ENCODE measurements at regions not wholly inside any gene's neighbourhood (a gene's known extent, or its start where the extent isn't known, plus 50 kb on each side); places are given as distances from the start of the nearest gene placed in this dataset.
"Not testable (repeated sequence)": the region's sequence is repeated elsewhere in the genome, so short reads cannot be mapped to it uniquely, and the experiment has no call there.

DNA sequence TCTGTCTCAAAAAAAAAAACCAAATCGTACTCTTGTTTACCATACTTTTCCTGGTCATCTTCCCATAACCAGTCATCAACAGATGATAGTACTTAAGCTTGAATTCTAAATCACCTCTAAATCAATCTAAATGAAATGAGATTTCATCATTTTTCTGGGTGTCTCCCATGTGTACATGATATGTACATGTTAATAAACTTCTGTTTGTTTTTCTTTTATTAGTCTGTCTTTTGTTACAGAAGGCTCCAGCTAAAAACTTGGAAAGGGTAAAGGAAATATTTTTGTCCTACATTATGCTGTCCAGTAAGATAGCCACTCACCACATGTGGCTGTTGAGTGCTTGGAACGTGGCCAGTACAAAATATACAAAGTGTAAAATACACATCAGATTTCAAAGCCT, 78.7 kb upstream of the MSH6 start:
- FAIRE-seq (no peak), DNase-seq (ENCODE audit: low read depth) (no peak)
- no peak overlapping the region for H3K4me3 ChIP-seq (ENCODE audit: low read depth, low read length)
- no peaks in the 10 kb centered on the region for H3K27me3 ChIP-seq (ENCODE audit: control insufficient read depth, insufficient read depth, low read length)
- TF ChIP-seq, protein P1, sequence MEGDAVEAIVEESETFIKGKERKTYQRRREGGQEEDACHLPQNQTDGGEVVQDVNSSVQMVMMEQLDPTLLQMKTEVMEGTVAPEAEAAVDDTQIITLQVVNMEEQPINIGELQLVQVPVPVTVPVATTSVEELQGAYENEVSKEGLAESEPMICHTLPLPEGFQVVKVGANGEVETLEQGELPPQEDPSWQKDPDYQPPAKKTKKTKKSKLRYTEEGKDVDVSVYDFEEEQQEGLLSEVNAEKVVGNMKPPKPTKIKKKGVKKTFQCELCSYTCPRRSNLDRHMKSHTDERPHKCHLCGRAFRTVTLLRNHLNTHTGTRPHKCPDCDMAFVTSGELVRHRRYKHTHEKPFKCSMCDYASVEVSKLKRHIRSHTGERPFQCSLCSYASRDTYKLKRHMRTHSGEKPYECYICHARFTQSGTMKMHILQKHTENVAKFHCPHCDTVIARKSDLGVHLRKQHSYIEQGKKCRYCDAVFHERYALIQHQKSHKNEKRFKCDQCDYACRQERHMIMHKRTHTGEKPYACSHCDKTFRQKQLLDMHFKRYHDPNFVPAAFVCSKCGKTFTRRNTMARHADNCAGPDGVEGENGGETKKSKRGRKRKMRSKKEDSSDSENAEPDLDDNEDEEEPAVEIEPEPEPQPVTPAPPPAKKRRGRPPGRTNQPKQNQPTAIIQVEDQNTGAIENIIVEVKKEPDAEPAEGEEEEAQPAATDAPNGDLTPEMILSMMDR (IDR thresholded peaks at IDR 0.05; ENCODE audit: insufficient read depth, low read length, severe bottlenecking): no peak
- no peaks in the 10 kb centered on the region for H3K36me3 ChIP-seq (ENCODE audit: control insufficient read depth, insufficient read depth, low read length)

DNA sequence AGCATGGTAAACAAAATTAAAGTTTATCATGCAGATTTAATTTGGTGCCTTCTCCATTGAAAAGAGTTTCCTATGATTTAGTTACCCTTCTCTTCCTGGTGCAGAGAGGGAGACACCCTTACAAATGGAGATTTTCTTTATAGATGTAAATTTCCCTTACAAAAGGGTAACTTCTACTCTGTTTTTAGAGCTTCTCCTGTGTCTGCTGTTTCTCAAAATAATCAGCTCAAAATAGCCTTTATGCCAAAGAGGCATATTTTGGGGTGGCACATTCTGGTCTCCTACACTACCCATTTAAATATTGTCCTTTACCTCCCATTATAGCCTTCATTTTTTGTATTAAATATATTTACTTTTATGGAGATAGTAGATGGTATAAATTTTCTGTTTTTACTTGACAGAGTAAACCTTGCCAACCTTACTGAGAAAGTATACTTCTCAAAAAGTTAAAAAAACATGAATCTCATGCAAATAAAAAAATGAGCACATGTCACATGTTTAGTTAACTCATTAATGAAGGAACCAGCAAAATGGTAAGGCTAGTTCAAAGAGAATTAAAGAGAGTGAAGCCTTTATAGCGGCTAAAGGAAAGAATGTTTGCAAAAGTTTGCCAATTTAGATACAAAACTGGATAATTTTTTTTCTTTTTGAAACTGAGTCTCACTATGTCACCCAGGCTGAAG, 83.3 kb upstream of the MSH6 start:
- H3K4me3 ChIP-seq (ENCODE audit: low read depth, low read length): no peak overlapping the region
- no peaks in the 10 kb centered on the region for H3K36me3 ChIP-seq (ENCODE audit: control insufficient read depth, insufficient read depth, low read length)
- FAIRE-seq (no peak), DNase-seq (ENCODE audit: low read depth) (no peak)
- no peaks in the 10 kb centered on the region for H3K27me3 ChIP-seq (ENCODE audit: control insufficient read depth, insufficient read depth, low read length)
- TF ChIP-seq, protein P1 (IDR thresholded peaks at IDR 0.05; ENCODE audit: insufficient read depth, low read length, severe bottlenecking): no peak

DNA sequence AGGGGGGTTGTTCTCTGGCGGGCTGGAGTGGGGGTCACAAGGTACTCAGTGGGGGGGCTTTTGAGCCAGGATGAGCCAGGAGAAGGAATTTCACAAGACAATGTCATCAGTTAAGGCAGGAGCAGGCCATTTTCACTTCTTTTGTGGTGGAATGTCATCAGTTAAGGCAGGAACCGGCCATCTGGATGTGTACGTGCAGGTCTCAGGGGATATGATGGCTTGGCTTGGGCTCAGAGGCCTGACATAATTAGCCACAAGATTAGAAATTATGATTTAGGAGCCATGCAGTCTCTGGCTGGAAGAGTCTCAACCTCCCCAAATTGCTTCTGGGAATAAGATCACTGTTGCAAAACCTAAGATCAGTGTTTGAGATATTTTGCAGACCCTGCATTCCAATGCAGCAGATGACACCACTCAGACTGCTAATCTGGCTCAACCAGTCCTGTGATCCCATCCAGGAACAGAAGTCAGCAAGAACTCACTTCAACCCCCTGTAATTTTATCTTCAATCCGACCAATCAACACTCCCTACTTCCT, 84.4 kb upstream of the MSH6 start:
- FAIRE-seq; DNase-seq (ENCODE audit: low read depth); H3K36me3 ChIP-seq (ENCODE audit: control insufficient read depth, insufficient read depth, low read length); H3K4me3 ChIP-seq (ENCODE audit: low read depth, low read length); H3K27me3 ChIP-seq (ENCODE audit: control insufficient read depth, insufficient read depth, low read length): not testable (repeated sequence)

DNA sequence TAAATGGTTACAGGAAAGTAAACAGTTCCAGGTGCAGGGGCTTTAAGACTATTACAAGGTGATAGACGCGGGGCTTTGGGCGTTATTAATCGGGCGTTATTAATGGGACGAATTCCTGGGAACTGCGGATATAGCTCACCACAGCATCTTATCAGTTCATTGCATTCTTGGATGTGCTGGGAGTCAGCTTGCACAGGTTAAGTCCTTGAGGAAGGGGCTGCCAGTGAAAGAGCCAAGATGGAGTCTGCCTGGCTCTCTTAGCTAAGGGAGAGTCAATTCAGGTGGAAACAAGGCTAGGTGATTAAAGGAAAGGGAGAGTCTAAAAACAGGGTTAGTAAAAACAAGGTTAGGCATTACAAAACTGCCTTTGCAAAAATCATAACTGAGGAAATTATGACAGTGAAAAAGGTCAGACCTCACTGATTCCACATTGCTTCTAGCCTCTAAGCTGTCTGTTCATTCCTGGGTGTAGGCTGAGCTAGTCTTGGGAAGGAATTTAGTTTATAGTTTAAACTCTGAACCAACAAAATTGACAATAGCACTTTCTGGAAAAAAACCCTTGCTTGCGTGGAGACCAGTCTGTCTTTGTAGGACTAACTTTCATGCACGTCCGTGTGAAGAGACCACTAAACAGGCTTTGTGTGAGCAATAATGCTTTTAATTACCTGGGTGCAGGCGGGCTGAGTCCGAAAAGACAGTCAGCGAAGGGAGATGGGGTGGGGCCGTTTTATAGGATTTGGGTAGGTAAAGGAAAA, 85.1 kb upstream of the MSH6 start:
- H3K36me3 ChIP-seq (ENCODE audit: control insufficient read depth, insufficient read depth, low read length); H3K27me3 ChIP-seq (ENCODE audit: control insufficient read depth, insufficient read depth, low read length); H3K4me3 ChIP-seq (ENCODE audit: low read depth, low read length); DNase-seq (ENCODE audit: low read depth); FAIRE-seq: not testable (repeated sequence)

DNA sequence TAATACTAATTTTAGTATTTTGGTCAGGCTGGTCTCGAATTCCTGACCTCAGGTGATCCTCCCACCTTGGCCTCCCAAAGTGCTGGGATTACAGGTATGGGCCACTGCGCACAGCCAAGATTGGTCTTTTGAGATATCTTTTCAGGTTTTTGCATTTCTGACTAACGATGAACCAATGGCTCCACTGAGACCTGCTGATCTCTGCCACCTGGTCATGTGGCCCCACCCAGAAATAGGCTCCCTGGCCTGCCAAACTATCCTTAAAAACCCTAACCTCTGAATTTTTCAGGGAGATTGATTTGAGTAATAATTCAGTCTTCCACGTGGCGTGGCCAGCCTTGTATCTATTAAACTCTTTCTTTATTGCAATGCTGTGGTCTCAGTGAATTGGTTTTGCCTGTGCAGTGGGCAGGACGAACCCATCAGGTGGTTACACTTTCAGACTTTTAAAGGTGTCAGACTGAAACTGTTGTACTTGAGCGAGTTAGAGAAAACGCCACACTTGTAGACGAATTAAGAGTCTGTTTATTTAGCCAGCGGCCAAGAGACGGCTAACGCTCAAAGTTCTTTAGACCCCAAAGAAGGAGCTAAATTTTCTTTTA, 85.8 kb upstream of the MSH6 start:
- DNase-seq (ENCODE audit: low read depth) (no peak), FAIRE-seq (no peak)
- H3K36me3 ChIP-seq (ENCODE audit: control insufficient read depth, insufficient read depth, low read length): no peaks in the 10 kb centered on the region
- TF ChIP-seq, protein P1 (IDR thresholded peaks at IDR 0.05; ENCODE audit: insufficient read depth, low read length, severe bottlenecking): no peak
- H3K4me3 ChIP-seq (ENCODE audit: low read depth, low read length): no peak overlapping the region
- H3K27me3 ChIP-seq (ENCODE audit: control insufficient read depth, insufficient read depth, low read length): no peaks in the 10 kb centered on the region

DNA sequence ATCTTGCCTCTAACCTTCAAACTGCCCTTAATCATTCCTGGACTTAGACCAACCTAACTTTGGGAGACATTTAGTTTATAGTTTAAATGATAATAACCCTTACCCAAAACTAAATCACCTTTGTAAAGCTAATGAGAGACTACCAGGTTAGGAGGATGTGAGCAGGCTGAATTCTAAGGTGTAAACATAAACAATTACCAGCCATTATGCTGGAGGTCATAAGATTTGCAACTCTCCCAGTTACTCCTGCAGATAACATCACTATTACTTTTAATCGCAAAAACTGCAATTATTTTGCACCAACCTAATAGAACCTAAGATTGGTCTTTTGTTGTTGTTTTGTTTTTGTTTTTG, 86.5 kb upstream of the MSH6 start:
- FAIRE-seq: no peak
- no peaks in the 10 kb centered on the region for H3K36me3 ChIP-seq (ENCODE audit: control insufficient read depth, insufficient read depth, low read length)
- TF ChIP-seq, protein P1 (IDR thresholded peaks at IDR 0.05; ENCODE audit: insufficient read depth, low read length, severe bottlenecking): no peak
- no peak for DNase-seq (ENCODE audit: low read depth)
- H3K27me3 ChIP-seq (ENCODE audit: control insufficient read depth, insufficient read depth, low read length): no peaks in the 10 kb centered on the region
- H3K4me3 ChIP-seq (ENCODE audit: low read depth, low read length): no peak overlapping the region
